ENCODE measurements at regions not wholly inside any gene's neighbourhood (a gene's known extent, or its start where the extent isn't known, plus 50 kb on each side); places are given as distances from the start of the nearest gene placed in this dataset.

- TF ChIP-seq MAX (IDR thresholded peaks at IDR 0.05) (no peak), TCF12 (IDR thresholded peaks at IDR 0.05; ENCODE audit: low read depth, low read length) (no peak), SP4 (IDR thresholded peaks at IDR 0.05; ENCODE audit: low read length) (no peak), CHD2 (IDR thresholded peaks at IDR 0.05; ENCODE audit: low read length) (no peak)
Observed at GRCh38 chr5:82593481-82593880, 315.3 kb upstream of the RPS23 start (continued).

Measured in H1 (cell line).